ENCODE measurements at regions not wholly inside any gene's neighbourhood (a gene's known extent, or its start where the extent isn't known, plus 50 kb on each side); places are given as distances from the start of the nearest gene placed in this dataset.

DNA sequence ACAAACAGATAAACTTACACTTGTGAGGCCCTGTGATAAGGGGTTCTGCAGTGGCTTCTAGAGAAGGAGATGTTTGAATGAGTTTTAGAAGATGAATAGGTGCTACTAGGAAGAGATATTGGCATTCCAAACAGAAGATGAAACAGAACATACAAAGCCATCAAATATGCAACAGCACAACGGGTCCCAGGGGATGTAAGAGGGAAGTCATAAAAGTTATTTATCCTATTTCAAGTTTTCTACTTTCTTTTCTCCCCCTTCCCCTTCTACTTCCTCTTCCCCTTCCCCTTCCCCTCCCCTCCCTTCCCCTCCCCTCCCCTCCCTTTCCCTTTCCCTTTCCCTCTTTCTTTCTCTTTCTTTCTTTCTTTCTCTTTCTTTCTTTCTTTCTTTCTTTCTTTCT is 94.9 kb upstream of the CADM1 start:
- Histone ChIP-seq H3K27me3 (replicated peaks; ENCODE audit: insufficient read depth) (no peaks in the 10 kb centered on the region), H3K27ac (no peak overlapping the region), H3K4me3 (no peak overlapping the region), H3K36me3 (no peaks in the 10 kb centered on the region), H3K9me3 (no peaks in the 10 kb centered on the region), H3K4me1 (replicated peaks) (no peaks in the 10 kb centered on the region)
- TF ChIP-seq POLR2AphosphoS5 (IDR thresholded peaks at IDR 0.05) (no peak), POLR2A (IDR thresholded peaks at IDR 0.05) (no peak)
- TF ChIP-seq, protein P1, sequence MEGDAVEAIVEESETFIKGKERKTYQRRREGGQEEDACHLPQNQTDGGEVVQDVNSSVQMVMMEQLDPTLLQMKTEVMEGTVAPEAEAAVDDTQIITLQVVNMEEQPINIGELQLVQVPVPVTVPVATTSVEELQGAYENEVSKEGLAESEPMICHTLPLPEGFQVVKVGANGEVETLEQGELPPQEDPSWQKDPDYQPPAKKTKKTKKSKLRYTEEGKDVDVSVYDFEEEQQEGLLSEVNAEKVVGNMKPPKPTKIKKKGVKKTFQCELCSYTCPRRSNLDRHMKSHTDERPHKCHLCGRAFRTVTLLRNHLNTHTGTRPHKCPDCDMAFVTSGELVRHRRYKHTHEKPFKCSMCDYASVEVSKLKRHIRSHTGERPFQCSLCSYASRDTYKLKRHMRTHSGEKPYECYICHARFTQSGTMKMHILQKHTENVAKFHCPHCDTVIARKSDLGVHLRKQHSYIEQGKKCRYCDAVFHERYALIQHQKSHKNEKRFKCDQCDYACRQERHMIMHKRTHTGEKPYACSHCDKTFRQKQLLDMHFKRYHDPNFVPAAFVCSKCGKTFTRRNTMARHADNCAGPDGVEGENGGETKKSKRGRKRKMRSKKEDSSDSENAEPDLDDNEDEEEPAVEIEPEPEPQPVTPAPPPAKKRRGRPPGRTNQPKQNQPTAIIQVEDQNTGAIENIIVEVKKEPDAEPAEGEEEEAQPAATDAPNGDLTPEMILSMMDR (IDR thresholded peaks at IDR 0.05), result no peak
- intact Hi-C loops (cut with DNase I), result no loop called here
- 50% methylated on average over 1 of the region's 1 CpG for WGBS
- no peak for DNase-seq (ENCODE audit: low spot score)

- Histone ChIP-seq H3K4me3 (no peak overlapping the region), H3K4me1 (replicated peaks) (no peaks in the 10 kb centered on the region), H3K9me3 (no peaks in the 10 kb centered on the region), H3K27ac (no peak overlapping the region), H3K36me3 (no peaks in the 10 kb centered on the region), H3K27me3 (replicated peaks; ENCODE audit: insufficient read depth) (no peaks in the 10 kb centered on the region)
- WGBS, result 90% methylated on average over 3 of the region's 3 CpGs
- no peak for TF ChIP-seq POLR2A (IDR thresholded peaks at IDR 0.05)
- DNase-seq (ENCODE audit: low spot score), result no peak
- intact Hi-C loops (cut with DNase I), result no loop called here
Measured at GRCh38 chr11:115598257-115598901, 94.2 kb upstream of the CADM1 start.

- no peak for DNase-seq (ENCODE audit: low spot score)
- no peaks in the 10 kb centered on the region for H3K9me3 ChIP-seq
- no peak for TF ChIP-seq POLR2A (IDR thresholded peaks at IDR 0.05)
- TF ChIP-seq, protein P1 (IDR thresholded peaks at IDR 0.05), result no peak
- TF ChIP-seq POLR2AphosphoS5 (IDR thresholded peaks at IDR 0.05), result no peak
- no peak overlapping the region for H3K27ac ChIP-seq
- H3K4me1 ChIP-seq (replicated peaks), result no peaks in the 10 kb centered on the region
- H3K36me3 ChIP-seq, result no peaks in the 10 kb centered on the region
- H3K27me3 ChIP-seq (replicated peaks; ENCODE audit: insufficient read depth), result no peaks in the 10 kb centered on the region
- H3K4me3 ChIP-seq, result no peak overlapping the region
- intact Hi-C loops (cut with DNase I), result no loop called here
- WGBS, result 97% methylated on average over 3 of the region's 3 CpGs
Measured at GRCh38 chr11:115591380-115591779, 87.2 kb upstream of the CADM1 start.

DNA sequence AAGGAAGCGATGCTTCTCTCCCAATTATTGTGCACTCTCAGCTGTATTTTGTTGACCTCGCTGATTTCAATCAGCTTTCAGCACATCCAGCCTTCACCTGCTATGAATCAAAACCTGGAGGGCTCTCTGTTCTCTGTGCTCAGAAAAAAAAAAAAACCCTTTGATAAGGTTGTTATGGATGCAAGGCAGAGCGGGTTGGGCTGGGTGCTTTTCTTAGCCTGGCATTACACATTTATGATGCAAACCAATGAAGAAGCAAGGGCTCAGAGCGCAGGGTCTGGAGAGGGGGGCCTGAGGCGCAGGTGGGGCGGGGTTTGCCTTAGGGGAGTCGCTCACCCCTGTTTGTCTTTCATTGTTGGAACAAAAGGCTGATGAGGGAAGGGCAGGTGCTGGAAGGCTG is 86.0 kb upstream of the CADM1 start:
- no peak for DNase-seq (ENCODE audit: low spot score)

DNA sequence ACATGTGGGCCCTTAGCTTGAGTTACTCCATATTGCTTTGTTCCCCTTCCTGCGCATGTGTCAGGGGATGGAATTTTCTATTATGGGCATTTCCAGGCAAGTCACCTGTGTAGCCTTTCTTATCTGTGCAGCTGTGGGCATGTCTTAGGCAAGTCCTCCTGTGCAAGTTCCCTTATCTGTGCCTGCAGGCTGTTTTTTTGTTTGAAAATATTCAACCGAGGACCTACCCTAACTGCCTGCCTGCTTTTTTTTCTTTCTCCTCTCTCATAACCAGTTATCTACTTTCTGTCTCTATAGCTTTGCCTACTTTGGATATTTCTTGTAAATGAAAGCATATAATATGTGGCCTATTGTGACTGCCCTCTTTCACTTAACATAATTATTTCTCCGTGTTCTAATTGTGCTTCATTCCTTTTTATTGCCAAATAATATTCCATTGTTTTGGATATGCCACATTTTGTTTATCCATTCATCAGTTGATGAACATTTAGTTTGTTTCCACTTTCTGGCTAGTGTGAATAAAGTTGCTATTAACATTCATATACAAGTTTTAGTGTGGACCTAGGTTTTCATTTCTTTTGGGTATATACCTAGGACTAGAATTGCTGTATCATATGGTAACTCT is 83.6 kb upstream of the CADM1 start:
- Histone ChIP-seq H3K36me3 (no peaks in the 10 kb centered on the region), H3K4me3 (no peak overlapping the region), H3K9me3 (no peaks in the 10 kb centered on the region), H3K4me1 (replicated peaks) (no peaks in the 10 kb centered on the region), H3K27ac (no peak overlapping the region), H3K27me3 (replicated peaks; ENCODE audit: insufficient read depth) (no peaks in the 10 kb centered on the region)
- intact Hi-C loops (cut with DNase I), result no loop called here
- no peak for DNase-seq (ENCODE audit: low spot score)
- TF ChIP-seq POLR2A (IDR thresholded peaks at IDR 0.05) (no peak), POLR2AphosphoS5 (IDR thresholded peaks at IDR 0.05) (no peak)
- TF ChIP-seq, protein P1 (IDR thresholded peaks at IDR 0.05), result no peak
- 91% methylated on average over 3 of the region's 3 CpGs for WGBS

More for the DNA sequence above, 86.0 kb upstream of the CADM1 start:
- no peaks in the 10 kb centered on the region for H3K4me1 ChIP-seq (replicated peaks)
- TF ChIP-seq POLR2AphosphoS5 (IDR thresholded peaks at IDR 0.05) (no peak), POLR2A (IDR thresholded peaks at IDR 0.05) (no peak)
- TF ChIP-seq, protein P1 (IDR thresholded peaks at IDR 0.05), result no peak
- WGBS, result 56% methylated on average over 7 of the region's 7 CpGs
- H3K27me3 ChIP-seq (replicated peaks; ENCODE audit: insufficient read depth), result no peaks in the 10 kb centered on the region
- no peaks in the 10 kb centered on the region for H3K36me3 ChIP-seq
- no peak overlapping the region for H3K4me3 ChIP-seq
- intact Hi-C loops (cut with DNase I), result no loop called here
- H3K9me3 ChIP-seq, result no peaks in the 10 kb centered on the region
- H3K27ac ChIP-seq, result no peak overlapping the region

Measured in prostate gland (tissue), 2 donors.